ENCODE measurements at regions not wholly inside any gene's neighbourhood (a gene's known extent, or its start where the extent isn't known, plus 50 kb on each side); places are given as distances from the start of the nearest gene placed in this dataset.
"Not testable (repeated sequence)": the region's sequence is repeated elsewhere in the genome, so short reads cannot be mapped to it uniquely, and the experiment has no call there.

- no peak for DNase-seq
These were observed 385.2 kb downstream of the CDH7 start for GRCh38 chr18:66136039-66136438.

DNA sequence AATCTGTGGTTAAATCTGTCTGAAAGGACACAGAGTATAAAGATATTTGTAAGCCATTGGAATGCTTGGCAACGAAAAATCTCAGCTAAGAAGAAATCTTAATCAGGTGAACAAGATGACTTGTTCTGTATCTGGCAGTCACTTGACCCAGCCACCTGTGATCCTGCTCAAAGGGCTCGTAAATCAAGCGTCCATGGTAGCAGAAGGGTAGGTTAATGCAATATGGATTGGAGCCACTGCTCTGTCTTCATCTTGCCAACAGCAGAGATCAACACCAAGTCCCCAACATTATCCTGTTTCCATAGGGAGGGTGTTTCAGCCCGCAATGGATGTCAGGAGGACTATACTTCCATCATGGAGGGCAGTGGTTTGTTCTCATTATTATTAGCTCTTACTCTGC is 378.4 kb downstream of the CDH7 start:
- no peak for DNase-seq

DNA sequence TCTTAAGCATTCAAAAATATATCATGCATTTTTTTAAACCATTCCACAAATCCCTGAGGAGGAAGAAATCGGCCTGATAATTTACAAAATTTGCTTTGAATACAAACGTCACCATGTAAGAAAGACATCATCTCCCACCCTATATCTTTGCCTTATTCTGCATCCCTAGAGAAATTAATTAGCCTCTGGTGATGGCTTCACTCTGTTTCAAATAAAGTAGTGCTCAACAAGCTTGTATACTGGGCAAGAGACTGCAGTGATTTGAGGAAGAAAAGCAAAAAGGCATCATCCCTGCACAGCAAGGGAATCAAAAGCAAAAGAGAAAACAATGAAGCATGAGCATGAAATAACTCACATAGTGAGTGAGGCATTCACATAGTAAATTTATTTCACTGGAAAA is 375.5 kb downstream of the CDH7 start:
- DNase-seq, result no peak

- peak; percentile 41 for DNase-seq
These were observed 373.6 kb downstream of the CDH7 start for GRCh38 chr18:66124394-66124793.

DNA sequence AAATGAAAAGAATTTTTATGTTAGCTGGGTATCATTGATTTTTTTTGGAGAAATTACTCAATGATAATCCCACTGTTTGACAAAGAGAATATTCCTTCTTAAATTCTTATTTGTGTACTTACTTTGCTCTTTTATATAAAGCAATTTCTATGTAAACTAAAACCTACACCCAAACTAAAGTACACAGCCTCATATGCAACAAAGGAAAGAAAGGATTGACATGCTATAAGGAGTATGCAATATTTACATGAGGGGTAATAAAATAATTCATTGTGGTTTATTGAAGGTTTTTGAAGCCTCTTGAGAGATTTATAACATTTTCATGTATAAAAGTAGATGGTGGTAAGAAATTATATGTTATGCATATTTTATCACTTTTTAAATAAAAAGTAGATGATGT is 368.5 kb downstream of the CDH7 start:
- DNase-seq, result no peak

GRCh38 chr18:66111018-66111417 is 360.2 kb downstream of the CDH7 start:
- no peak for DNase-seq

DNA sequence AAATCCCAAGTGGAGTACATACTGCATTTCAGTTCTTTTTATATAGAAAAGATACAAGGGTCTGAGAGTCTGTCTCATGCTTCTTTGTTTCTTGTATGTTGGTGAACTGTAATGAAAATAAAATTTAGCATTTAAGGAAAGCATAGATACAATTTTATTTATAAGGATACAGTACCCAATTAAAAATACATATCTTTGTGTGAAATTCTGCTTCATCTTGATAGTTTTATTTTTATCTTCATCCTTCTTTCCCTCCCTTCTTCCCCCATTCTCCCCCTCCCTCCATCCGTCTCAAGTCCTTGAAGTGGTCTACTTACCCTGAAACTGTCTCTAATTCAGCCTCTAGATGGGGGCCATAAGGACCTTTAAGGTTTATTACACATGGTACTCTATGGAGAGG is 359.8 kb downstream of the CDH7 start:
- DNase-seq, result no peak

DNA sequence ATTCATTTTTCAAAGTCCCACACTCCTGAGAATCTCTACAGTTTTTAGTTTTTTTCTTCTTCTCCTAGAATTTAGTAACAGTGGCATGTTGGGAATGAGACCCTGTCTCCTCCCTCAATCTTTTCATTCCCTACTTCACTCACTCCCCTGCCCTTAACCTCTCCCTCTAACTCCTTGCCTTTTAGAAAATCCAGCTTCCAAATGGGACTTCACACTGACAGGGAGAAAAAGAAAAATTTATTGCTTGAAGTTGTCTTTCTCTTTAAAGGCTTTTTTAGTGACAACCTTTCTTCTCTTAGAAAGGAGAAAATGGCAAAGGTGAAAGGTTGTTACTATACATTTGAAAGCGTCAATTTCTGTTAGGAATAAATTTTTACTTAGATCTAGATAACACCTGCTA is 359.2 kb downstream of the CDH7 start:
- no peak for DNase-seq

DNA sequence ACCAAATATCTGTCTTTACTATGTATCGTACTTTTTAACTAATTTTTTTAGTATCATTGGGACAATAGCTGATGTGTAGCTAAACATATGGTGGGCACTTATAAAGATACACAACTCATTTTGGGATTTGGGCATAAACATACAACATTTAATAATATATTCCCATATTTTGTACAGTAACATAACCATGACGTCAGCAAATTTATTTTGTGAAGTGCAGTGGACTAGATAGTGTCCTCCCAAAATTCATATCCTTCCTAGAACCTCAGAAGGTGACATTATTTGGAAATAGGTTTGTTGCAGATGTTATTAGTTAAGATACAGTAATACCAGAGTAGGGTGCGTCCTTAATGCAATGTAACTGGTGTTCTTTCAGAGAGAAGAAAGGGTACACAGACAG is 356.7 kb downstream of the CDH7 start:
- no peak for DNase-seq

DNA sequence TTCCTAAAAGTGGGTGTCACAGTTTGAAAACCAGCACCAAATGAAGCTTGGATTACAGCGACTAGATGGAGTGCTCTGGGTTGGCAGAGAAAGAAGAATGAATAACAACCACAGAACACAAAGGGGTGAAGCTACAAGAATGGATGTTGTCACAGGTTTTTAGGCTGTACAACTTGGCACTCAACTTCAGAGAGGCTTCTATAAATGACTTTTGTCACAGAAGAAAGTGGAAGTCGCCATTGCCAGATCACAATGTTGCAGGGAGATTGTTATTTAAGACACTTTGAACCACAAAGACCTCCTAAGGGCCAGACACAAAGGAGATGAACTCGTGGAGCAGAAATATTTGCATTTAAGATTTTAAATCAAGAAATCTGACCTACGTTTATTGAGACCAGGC is 354.2 kb downstream of the CDH7 start:
- DNase-seq, result no peak

DNA sequence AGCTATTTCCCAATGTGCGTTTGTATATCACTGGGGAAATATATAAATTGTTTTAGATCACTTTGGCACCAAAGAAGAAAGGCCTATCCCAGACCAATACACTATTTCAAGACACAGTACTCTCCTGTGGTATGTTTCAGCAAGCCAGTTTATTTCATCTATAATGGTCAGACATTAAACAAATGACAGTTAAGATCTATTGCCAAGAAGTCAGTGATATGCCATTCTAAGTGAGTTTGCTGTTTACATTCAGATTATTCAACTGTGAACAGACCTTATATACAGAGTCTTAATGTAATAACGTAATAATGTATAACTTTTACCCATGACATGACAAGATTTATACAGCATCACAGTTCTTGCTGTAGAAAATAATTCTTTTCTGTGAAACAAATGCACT is 352.7 kb downstream of the CDH7 start:
- DNase-seq, result no peak

DNA sequence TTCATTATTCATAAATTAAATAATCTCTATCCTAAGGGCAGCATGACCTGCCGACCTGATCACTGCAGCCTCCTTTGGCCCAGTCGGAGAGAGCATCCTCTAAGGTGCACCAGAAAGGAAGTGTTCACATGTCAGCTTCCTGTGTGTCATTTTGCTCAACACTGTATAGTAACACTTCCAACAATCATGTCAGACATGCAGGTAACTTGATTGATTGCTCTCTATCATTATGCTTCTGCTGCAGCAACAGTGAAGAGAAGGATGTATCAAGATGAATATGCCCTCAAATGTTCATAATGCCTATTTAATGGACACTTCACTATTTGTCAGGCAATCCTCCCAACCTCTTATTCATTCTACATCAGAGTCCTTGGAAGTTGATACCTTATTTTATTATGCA is 332.3 kb downstream of the CDH7 start:
- no peak for DNase-seq

GRCh38 chr18:66078925-66079800 is 328.4 kb downstream of the CDH7 start:
- DNase-seq, result no peak

- DNase-seq, result no peak
These were observed 326.3 kb downstream of the CDH7 start for GRCh38 chr18:66077066-66077465.

DNA sequence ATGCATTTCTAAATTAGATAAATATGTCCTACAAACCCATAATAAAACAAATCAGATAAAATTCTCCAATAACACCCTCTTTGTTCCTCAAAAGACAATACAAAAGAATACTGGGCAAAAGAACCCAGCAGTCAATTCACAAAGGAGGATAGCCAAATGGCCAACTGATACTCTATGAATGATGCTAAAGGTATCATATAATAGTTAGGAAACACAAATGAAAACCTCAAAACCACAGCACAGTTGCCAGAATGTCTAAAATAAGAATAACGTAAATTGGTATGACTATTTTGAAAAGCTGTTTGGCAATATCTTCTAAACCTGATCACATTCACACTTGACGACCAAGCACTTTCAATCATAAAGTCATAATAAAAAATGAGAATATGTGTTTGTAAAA is 315.4 kb downstream of the CDH7 start:
- DNase-seq, result no peak

- no peak for DNase-seq
These were observed 297.6 kb downstream of the CDH7 start for GRCh38 chr18:66048406-66048805.

- peak; percentile 38 for DNase-seq
These were observed 295.3 kb downstream of the CDH7 start for GRCh38 chr18:66046032-66046602.

- DNase-seq, result no peak
These were observed 292.2 kb downstream of the CDH7 start for GRCh38 chr18:66043009-66043408.

- DNase-seq, result no peak
These were observed 263.2 kb downstream of the CDH7 start for GRCh38 chr18:66013969-66014368.

DNA sequence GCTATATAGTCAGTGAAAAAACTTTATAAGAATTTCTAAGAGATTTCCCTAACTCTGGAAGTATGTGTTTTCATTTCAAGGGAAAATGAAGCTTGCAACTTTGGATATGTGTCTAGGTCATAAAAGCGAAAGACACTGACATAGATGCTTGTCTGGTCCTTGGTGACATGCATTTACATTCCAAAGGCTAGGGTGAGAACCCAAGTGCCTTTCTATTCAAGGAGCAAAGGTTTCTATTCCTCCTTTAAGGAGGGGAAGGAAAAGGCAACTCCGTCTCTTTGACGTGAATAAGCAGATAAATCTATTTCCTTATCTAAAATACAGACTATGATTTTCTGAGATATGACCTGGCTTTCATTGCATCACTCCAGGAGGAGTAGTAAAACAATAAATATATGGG is 261.1 kb downstream of the CDH7 start:
- DNase-seq, result no peak

DNA sequence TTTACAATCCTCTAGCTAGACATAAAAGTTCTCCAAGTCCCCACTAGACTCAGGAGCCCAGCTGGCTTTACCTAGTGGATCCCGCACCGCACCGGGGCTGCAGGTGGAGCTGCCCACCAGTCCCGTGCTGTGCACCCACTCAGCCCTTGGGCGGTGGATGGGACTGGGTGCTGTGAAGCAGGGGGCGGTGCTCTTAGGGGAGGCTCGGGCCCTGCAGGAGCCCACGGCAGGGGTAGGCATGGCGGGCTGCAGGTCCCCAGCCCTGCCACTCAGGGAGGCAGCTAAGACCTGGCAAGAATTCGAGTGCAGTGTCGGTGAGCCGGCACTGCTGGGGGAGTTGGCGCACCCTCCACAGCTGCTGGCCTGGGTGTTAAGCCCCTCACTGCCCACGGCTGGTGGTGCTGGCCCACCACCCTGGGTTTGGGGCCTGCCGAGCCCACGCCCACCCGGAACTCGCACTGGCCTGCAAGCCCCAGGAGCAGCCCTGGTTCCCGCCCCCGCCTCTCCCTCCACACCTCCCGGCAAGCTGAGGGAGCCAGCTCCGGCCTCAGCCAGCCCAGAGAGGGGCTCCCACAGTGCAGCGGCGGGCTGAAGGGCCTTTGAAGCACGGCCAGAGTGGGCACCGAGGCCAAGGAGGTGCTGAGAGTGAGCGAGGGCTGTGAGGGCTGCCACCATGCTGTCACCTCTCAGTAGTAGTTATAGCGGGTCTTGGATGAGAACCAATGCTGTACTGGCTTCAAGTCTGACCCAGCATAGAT is 255.2 kb downstream of the CDH7 start:
- no peak for DNase-seq

DNA sequence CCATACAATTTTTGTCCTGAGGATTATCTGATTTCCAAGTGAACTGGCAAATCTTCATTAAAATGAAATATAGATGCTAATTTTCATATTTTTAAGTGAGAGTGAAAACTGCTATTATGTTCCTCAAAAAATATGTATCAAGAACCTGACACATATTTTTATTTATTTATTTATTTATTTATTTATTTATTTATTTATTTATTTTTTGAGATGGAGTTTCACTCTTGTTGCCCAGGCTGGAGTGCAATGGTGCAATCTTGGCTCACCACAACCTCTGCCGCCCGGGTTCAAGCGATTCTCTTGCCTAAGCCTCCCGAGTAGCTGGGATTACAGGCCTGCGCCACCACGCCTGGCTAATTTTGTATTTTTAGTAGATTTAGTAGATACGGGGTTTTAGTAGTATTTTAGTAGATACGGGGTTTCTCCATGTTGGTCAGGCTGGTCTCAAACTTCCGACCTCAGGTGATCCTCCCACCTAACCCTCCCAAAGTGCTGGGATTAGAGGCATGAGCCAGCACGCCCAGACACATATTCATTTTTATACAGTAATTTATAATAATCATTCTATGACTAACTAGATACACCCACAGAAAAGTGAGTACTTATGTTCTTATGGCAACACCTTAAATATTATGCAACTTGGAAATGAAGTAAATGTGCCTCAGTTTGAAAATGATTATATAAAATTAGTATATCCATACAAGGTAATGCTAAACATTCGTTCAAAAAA is 248.3 kb downstream of the CDH7 start:
- DNase-seq, result not testable (repeated sequence)

- no peak for DNase-seq
These were observed 244.4 kb downstream of the CDH7 start for GRCh38 chr18:65995206-65995605.

Measured in OCI-M1 (cell line).